EL (cell line): ENCODE measurements at regions not wholly inside any gene's neighbourhood (a gene's known extent, or its start where the extent isn't known, plus 50 kb on each side); places are given as distances from the start of the nearest gene placed in this dataset.
"Not testable (repeated sequence)": the region's sequence is repeated elsewhere in the genome, so short reads cannot be mapped to it uniquely, and the experiment has no call there.

ENCODE experiments used
- DNase-seq: peaks from one replicate; pipeline ENCODE4 v3.0.0-alpha.2; 2016

DNA sequence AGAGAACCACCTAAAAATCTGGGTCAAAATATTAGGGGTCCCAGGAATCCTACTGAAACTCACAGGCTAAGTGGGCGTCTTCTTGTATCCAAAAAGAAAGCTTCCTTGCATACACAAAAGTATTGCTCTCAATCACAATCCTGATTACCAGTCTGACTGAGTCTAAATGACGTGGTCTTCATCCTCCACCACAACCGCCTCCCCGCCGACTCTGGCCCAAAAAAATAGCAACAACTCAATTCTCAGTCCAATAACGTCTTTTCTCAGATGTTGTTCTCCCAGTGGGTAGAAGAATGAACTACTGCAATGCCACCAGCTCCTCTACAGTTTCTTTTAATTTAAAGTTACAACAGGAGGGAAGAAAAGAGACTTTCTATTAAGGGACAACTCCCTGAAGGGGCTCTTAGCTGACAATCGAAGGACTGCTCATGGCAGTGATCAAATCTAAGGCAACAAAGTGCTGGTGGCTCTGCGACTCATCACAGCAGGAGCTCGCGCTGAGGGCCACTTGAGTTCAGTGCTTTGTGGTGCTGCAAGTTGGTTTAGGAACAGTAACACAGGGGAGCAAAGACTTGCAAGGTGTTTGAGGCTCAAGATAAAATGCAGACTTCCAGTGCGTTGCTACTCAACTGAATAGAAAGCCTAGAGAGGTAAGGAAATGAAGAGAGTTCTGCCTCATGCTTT is 394.1 kb downstream of the BCAT1 start:
- no peak for DNase-seq

DNA sequence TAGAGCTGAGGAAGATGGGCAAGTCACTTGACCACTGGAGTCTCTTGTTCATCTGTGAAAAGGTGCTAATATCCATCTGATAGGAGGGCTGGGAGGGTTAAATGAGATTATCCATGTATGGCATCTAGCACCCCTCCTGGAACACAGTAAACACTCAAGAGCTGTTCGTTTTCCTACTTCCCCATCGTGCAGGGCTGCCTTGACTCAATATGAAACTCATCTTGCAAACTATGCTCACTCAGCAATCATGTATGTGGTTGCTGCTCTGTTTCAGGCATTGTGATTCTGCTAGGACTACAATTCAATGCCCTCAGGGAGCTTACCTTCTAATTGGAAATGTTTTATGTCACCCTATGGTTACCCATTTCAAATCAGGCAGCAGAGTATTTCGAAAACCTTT is 395.6 kb downstream of the BCAT1 start:
- DNase-seq: no peak

DNA sequence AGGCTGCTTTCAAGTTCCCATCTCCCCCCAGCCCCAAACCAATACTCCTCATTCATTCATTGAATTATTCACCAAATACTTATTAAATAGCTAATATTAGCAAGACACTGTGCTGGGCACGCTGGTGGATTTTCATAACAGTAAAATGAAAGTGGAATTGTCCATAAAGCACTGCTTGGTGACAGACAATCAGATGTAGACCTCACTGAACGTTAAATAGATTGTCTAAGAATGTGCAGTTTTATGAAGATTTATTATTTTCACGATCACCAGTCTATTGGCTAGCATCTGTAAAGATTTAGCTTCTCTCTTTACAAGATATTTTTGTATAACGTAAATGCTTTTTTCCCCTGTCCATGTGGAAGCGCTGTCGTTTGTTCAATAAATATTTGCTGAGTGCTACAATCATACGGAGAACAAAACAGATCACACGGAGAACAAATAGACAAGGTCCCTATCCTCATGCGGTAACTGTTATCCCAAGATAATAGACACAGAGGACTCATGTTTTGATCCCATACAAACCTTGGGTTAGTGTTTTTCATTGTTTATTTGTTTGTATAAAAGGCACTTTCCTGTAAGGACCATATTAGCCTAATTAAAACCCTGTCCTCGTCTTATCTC is 397.6 kb downstream of the BCAT1 start:
- no peak for DNase-seq

- no peak for DNase-seq
Observed at GRCh38 chr12:24550609-24551008, 398.3 kb downstream of the BCAT1 start.

DNA sequence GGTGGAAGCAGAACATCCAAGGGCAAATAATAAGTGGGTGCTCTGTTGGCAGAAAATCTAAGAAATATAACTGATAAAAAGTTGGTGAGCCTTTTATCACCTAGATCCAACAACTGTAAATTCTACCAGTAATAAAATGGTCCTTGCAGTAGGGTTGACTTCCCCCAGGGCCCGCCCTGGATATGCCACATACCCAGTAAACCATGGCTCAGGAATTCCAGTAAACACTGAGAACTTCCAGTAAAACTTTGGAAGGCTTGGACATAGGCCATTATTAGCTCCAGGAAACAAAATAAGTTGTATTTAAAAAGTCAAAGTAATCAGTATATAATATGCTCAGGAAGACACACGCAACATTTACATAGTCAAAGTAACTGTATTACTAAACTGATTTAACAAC is 402.2 kb downstream of the BCAT1 start:
- no peak for DNase-seq

- no peak for DNase-seq
Observed at GRCh38 chr12:24546084-24546483, 402.8 kb downstream of the BCAT1 start.

- no peak for DNase-seq
Observed at GRCh38 chr12:24544368-24544767, 404.5 kb downstream of the BCAT1 start.

DNA sequence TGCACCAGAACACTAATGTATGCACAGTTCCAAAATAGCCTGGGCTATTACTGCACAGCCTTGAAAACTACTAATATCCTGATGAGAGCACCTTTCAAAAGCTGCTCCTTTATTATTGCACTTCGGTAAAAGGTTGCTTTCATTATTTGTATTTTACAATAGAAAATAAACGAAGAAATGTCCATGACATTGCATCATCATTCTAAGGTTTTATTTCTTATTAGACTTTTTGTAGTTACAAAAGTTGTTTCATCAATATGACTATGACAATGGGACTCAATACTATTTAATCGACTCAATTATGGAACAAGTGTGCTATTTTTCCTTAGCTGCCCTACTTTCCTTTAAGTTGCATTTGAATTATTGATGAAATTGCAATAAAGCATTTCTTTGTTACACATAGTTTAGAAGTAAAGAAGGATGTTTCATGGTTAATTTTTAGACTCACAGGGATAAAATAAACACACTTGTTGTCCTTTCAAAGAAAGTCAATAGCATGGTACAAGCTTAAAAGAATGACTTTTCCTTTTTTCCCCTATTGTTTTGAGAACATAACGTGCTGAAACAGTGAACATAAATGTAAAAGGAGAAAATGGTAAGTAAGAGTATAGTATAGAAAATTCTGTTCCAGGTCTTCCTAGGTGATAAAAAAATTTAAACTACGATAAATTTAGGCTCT is 407.6 kb downstream of the BCAT1 start:
- no peak for DNase-seq

- DNase-seq: no peak
Observed at GRCh38 chr12:24539646-24540045, 409.3 kb downstream of the BCAT1 start.

DNA sequence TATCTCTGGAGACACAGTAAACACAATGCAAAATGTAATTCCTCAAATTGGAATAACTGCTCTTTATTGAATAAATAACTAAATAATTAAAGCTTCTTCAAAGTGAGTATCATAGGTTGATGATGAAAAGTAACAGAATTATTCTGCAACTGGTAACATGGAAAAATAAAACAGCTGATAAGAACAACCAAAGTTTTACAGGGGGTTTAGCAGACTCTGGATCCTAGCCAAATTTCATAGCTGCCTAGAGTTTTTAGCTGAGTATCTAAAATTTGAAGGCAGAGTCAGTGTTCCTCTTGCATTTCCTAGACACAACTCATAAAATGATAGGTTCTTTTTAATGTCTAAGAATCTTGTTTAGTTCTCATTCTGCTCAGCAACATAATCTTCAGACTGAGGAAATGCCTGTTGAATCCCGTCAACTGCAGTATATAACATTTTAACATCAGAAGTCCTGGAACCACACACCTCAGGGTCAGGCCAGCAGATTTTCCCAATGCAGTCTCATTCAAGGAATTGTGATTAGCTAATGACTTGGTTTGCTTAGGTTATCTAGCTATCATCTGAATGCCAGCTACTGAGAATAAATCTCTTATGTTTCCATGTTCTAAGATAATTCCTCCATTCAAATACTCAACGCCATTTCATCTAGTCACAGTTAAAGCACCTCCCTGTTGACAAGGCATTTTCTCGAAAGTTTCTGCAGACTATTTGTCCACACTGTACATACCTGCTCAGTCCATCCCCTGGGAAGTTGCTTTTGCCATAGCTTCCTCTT is 411.6 kb downstream of the BCAT1 start:
- DNase-seq: no peak

- DNase-seq: no peak
Observed at GRCh38 chr12:24535334-24536069, 413.4 kb downstream of the BCAT1 start.

DNA sequence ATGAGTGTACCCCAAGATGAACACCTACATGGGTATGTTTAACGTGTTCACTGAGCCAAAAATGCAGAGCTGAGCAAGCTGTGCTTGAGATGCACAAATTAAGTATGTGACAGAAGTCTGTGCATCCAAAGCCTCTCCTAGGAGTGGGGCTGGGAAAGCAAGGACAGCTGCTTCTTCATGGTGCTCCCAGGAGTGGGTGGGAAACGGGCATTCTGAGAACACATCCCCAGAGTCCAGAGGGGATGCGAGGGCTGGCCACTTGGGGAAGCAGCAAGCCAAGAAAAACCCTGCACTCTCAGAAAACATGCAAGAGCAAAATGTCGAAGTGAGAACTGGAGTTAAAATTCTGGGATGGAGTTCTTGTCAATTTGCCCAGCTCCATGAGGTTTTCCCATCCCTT is 414.3 kb downstream of the BCAT1 start:
- DNase-seq: no peak

DNA sequence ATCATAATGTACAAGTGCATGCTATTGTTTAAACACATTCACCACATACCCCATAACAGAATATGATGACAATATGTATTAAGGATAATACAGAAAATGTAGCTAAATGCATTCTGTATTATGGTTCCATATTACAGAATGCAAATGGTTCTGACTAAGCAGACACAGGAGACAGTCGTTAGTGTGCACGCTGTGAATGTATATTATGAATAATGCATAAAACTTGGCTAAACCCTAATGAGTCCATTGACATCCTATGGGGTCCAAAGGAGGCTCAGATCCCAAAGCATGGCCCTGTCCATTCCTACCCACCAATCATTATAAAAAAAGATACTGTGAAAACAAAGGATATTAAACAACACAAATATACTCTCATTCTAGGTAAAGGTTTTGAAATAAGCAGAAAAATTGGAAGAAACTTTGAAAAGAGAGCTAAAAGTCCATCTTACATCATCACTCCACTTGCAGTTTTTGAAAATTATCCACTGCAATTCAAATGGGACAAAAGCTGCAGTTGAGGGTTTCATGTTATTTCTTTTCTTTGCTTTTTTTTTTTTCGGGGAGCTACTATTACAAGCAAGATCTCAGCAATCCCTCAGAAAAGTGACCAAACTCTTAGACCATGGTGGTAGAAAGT is 415.1 kb downstream of the BCAT1 start:
- DNase-seq: no peak

- no peak for DNase-seq
Observed at GRCh38 chr12:24530689-24531088, 418.2 kb downstream of the BCAT1 start.

- DNase-seq: no peak
Observed at GRCh38 chr12:24527102-24527501, 421.8 kb downstream of the BCAT1 start.

DNA sequence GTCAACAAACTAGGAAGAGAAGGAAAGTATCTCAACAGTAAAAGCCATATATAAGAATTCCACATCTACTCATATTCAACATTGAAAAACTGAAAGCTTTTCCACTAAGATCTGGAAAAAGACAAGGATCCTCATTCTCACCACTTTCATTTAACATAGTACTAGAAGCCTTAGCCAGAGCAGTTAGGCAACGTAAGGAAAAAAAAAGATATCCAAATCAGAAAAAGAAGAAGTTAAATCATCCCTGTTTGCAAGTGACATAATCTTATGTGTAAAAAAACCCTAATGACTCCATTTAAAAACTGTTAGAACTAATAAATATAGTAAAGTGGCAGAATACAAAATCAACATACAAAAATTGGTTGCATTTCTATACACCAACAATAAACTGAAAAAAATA is 426.2 kb downstream of the BCAT1 start:
- DNase-seq: no peak

- no peak for DNase-seq
Observed at GRCh38 chr12:24519759-24520158, 429.1 kb downstream of the BCAT1 start.

- DNase-seq: no peak
Observed at GRCh38 chr12:24517000-24517399, 431.9 kb downstream of the BCAT1 start.

GRCh38 chr12:24510581-24511125 is 438.2 kb downstream of the BCAT1 start:
- no peak for DNase-seq

DNA sequence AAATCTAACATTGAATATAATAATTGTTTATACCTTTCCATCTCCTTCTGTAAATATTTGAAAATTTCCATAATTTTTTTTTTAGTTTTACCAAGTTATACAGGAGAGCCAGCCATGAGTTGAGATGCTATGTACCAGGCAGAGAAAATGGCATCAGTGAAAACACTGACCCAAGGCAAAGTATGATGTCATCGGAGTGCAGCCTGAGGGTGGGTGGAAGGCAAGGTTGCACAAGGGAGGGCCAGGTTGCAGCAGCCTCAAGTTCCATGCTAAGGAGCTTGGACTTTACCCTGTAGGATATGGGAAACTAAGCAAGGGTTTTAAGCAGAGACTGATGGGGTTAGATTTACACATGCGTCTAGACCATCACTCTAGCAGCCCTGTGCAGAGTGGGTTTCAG is 441.1 kb downstream of the BCAT1 start:
- DNase-seq: no peak

- DNase-seq: no peak
Observed at GRCh38 chr12:24505366-24506015, 443.4 kb downstream of the BCAT1 start.

- not testable (repeated sequence) for DNase-seq
Observed at GRCh38 chr12:24503477-24503876, 445.4 kb downstream of the BCAT1 start.
